ENCODE measurements at regions not wholly inside any gene's neighbourhood (a gene's known extent, or its start where the extent isn't known, plus 50 kb on each side); places are given as distances from the start of the nearest gene placed in this dataset.

DNA sequence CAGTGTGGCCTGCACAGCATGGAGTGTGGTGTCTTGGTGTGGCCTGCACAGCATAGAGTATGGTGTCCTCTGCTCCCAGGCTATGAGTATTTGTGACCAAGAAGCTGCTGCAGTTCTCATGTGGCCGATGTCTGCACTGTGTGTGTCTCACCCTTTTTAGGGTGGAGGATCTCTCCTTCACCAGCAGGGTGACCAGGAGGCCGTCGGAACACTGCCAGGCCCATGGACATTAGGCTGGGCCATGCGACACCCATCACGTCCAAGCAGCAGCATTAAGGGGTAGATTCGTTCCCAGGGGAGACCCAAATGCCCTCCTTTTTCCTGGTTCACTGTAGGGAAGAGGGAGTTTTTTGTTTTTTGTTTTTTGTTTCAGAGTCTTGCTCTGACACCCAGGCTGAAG lies 115.3 kb upstream of the SPIN1 start:
- TF ChIP-seq MAX (IDR thresholded peaks at IDR 0.05): no peak
- TF ChIP-seq RAD21 (IDR thresholded peaks at IDR 0.05): no peak
- no peak for TF ChIP-seq CTCF (IDR thresholded peaks at IDR 0.05; ENCODE audit: low read depth, low read length, missing input control)
- TF ChIP-seq, protein P1, sequence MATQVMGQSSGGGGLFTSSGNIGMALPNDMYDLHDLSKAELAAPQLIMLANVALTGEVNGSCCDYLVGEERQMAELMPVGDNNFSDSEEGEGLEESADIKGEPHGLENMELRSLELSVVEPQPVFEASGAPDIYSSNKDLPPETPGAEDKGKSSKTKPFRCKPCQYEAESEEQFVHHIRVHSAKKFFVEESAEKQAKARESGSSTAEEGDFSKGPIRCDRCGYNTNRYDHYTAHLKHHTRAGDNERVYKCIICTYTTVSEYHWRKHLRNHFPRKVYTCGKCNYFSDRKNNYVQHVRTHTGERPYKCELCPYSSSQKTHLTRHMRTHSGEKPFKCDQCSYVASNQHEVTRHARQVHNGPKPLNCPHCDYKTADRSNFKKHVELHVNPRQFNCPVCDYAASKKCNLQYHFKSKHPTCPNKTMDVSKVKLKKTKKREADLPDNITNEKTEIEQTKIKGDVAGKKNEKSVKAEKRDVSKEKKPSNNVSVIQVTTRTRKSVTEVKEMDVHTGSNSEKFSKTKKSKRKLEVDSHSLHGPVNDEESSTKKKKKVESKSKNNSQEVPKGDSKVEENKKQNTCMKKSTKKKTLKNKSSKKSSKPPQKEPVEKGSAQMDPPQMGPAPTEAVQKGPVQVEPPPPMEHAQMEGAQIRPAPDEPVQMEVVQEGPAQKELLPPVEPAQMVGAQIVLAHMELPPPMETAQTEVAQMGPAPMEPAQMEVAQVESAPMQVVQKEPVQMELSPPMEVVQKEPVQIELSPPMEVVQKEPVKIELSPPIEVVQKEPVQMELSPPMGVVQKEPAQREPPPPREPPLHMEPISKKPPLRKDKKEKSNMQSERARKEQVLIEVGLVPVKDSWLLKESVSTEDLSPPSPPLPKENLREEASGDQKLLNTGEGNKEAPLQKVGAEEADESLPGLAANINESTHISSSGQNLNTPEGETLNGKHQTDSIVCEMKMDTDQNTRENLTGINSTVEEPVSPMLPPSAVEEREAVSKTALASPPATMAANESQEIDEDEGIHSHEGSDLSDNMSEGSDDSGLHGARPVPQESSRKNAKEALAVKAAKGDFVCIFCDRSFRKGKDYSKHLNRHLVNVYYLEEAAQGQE (IDR thresholded peaks at IDR 0.05): no peak
- TF ChIP-seq, protein P2, sequence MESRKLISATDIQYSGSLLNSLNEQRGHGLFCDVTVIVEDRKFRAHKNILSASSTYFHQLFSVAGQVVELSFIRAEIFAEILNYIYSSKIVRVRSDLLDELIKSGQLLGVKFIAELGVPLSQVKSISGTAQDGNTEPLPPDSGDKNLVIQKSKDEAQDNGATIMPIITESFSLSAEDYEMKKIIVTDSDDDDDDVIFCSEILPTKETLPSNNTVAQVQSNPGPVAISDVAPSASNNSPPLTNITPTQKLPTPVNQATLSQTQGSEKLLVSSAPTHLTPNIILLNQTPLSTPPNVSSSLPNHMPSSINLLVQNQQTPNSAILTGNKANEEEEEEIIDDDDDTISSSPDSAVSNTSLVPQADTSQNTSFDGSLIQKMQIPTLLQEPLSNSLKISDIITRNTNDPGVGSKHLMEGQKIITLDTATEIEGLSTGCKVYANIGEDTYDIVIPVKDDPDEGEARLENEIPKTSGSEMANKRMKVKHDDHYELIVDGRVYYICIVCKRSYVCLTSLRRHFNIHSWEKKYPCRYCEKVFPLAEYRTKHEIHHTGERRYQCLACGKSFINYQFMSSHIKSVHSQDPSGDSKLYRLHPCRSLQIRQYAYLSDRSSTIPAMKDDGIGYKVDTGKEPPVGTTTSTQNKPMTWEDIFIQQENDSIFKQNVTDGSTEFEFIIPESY (IDR thresholded peaks at IDR 0.05): no peak
- TF ChIP-seq, protein P3, sequence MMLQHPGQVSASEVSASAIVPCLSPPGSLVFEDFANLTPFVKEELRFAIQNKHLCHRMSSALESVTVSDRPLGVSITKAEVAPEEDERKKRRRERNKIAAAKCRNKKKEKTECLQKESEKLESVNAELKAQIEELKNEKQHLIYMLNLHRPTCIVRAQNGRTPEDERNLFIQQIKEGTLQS (IDR thresholded peaks at IDR 0.05): no peak
- TF ChIP-seq GABPA (IDR thresholded peaks at IDR 0.05 in 1 of 2, conservative IDR thresholded peaks at IDR 0.05 in 1 of 2): no peak
- no peak for TF ChIP-seq SP1 (IDR thresholded peaks at IDR 0.05)
- no peak for TF ChIP-seq TAF1 (conservative IDR thresholded peaks at IDR 0.05)
